GM12891 (cell line): ENCODE measurements at regions not wholly inside any gene's neighbourhood (a gene's known extent, or its start where the extent isn't known, plus 50 kb on each side); places are given as distances from the start of the nearest gene placed in this dataset.

Source experiments
- DNase-seq: peaks from one replicate; pipeline ENCODE4 v3.0.0; 2011; ENCODE audit warnings: low spot score; ENCODE audit not compliant: insufficient read length
- FAIRE-seq: peaks from 2 replicates; lab custom pipeline; 2011; peaks lifted over from hg19 to GRCh38; lab: Jason Lieb, UNC
- PAX5 ChIP-seq: IDR thresholded peaks from 2 replicates; pipeline ENCODE4 v1.6.1; 2011; ENCODE audit warnings: low read length, moderate library complexity, mild to moderate bottlenecking; ENCODE audit not compliant: insufficient read depth, severe bottlenecking
- POLR2A ChIP-seq: IDR thresholded peaks from 2 replicates; pipeline ENCODE4 v1.6.1; 2011; ENCODE audit warnings: low read depth, low read length, control low read depth
- POLR2AphosphoS5 ChIP-seq: IDR thresholded peaks from 2 replicates; pipeline ENCODE4 v1.6.1; 2011; ENCODE audit warnings: low read depth, low read length, control low read depth
- POU2F2 ChIP-seq: IDR thresholded peaks from 2 replicates; pipeline ENCODE4 v1.6.1; 2011; ENCODE audit warnings: low read depth, mild to moderate bottlenecking, control low read depth, low read length, moderate library complexity
- SPI1 ChIP-seq: IDR thresholded peaks from 2 replicates; pipeline ENCODE4 v1.6.1; 2011; ENCODE audit warnings: low read depth, low read length, control low read depth
- TAF1 ChIP-seq: IDR thresholded peaks from 2 replicates; pipeline ENCODE4 v1.6.1; 2011; ENCODE audit warnings: low read depth, low read length, control low read depth

DNA sequence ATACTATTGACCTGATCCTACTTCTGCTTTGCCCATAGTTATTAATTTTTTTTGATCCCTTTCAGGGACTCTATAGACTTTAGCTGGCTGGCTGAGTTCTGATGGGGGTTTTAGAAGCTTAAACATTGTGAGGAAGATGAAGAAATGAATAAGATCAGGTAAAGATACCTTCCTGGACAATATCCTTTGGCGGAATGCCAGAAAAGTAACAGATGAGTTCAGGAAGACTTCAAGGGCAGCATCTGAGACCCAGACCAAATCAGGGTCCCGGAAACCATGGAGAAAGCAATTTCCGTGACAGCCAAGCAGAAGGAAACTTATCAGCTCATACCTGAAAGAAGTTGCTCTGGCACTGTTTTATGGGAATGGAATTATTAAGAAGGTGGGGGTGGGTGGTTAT, 100.4 kb downstream of the XCL2 start:
- TF ChIP-seq POLR2AphosphoS5 = no peak
- TF ChIP-seq POU2F2 = no peak
- no peak for TF ChIP-seq SPI1
- TF ChIP-seq POLR2A = no peak
- no peak for TF ChIP-seq PAX5
- no peak for TF ChIP-seq TAF1
- FAIRE-seq (no peak), DNase-seq (no peak)

DNA sequence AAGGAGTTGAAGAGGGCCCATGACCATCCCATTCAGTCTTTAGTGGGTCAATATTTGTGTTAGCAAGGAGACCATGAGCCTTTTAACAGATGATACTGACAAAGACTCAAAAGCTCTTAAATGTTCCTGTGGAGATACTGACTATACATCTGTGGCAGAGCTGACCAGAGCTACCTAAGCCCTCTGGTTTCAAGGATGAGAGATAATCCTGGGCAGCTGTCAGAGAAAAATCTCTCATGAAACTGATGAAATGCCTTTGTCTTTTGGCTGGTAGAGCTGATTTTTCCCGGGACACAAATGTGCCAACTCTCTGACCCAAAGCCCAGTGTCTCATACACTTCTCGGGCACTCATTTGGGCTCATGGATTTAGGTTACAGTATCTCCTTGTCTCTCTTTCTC, 100.9 kb downstream of the XCL2 start:
- FAIRE-seq = no peak

DNA sequence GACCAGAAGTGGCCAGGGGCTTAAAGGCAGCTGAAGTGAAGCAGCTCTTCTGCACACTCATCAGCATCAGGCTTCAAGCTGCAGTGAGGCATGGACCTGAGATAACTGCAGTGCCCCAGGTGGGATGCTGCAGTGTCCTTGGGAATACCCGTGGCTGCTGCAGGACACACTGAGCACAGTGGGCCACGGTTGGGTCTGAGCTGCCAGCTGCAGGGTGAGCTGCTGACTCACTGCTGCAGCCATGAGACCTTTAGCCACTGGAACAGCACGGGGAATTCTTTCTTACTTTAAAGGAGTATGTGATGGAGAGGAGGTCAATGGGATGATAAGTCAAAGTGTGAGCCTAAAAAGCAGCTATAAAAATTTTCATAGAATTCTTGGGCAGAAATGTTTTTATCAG, 102.1 kb downstream of the XCL2 start:
- DNase-seq (no peak), FAIRE-seq (no peak)
- no peak for TF ChIP-seq PAX5

More for the DNA sequence above, 100.9 kb downstream of the XCL2 start:
- no peak for DNase-seq
- no peak for TF ChIP-seq SPI1
- TF ChIP-seq POU2F2 = no peak
- no peak for TF ChIP-seq TAF1
- no peak for TF ChIP-seq POLR2A
- no peak for TF ChIP-seq PAX5
- no peak for TF ChIP-seq POLR2AphosphoS5

DNA sequence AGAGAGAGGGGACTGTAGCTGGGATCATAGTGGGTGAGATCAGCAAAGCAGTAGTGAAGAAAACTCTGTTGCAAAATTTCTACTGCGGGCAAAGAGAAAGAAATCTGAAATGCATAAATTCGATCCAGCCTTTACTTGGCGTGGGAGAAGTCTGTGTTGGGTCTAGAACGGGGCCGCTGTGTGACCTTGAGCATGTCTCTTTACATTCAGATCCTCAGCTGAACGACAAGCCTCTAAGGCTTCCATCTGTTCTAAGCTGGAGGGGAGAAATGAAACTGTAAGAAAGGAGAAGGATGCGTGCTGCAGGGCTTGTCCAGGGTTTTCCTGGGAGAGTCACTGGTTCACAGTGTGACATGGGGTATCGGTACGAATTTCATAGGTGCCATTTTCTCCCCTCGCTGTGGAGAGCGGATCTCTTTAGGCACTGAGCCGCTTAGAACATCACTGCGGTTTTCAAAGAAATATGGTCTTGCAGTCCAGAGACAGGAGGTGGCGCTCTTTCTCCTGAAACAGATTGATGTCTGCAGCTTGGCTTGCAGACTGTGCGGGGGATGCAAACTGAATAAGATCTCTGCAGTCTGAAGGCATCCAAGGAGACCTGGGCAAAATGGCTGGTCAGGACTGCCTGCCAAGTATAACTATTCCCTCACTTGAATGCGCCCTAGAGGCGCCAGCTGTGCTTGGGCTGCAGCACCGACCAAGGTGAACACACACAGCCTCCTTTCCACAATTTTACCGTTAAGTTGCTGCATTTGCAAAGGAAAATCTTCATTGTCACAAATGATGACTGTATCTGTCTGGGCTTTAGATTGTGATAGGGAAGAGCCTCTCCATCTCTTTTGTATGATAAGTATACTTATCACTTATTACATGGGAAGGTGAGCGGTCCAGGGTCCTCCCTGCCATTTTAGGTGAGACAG, 104.1 kb downstream of the XCL2 start:
- FAIRE-seq (peak; percentile 93), DNase-seq (peak; percentile 31)
- TF ChIP-seq SPI1 = no peak
- no peak for TF ChIP-seq POU2F2
- no peak for TF ChIP-seq POLR2AphosphoS5
- TF ChIP-seq PAX5 = no peak
- no peak for TF ChIP-seq POLR2A
- no peak for TF ChIP-seq TAF1

DNA sequence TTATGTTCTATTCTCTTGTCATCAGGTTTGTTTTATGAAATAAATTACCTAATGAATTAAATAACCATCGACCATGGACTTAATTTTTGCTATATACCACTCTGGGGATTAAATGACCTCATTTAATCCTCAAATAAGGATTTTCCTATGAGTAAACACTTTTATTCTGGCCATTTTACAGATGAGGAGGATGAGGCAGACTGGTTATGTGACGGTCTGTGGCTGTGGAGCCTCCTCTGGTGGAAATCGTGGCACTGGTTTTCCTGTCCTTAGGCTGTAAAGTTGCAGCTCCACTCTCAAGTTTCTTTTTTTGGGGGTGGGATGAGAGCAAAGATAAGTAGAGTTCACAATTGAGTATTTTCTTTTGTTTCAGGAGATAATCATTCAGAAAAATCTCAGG, 105.2 kb downstream of the XCL2 start:
- TF ChIP-seq PAX5 (no peak), SPI1 (no peak), POLR2AphosphoS5 (no peak), TAF1 (no peak), POLR2A (no peak), POU2F2 (no peak)
- FAIRE-seq (no peak), DNase-seq (no peak)

DNA sequence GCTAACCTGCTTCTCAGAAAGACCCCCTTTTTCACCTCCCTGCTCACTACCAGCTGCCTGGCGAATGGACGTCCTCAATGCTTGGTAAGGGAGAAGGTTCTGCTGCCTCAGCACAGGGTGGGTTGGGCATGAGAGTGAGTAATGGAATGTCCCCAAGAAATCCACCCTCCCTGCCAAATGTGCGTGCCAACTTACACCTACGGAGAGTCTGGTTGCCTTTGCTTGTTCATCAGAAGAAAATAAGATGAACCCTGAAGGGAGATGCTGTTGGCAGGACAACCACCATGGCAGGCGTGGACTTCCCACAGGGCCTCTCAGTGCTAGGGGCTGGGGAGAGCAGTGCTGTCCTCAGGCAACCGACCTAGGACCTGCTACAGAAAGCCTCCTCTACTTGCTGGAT, 106.0 kb downstream of the XCL2 start:
- no peak for DNase-seq
- no peak for FAIRE-seq
- TF ChIP-seq POLR2AphosphoS5 (no peak), POU2F2 (no peak), SPI1 (no peak), POLR2A (no peak), PAX5 (no peak), TAF1 (no peak)

DNA sequence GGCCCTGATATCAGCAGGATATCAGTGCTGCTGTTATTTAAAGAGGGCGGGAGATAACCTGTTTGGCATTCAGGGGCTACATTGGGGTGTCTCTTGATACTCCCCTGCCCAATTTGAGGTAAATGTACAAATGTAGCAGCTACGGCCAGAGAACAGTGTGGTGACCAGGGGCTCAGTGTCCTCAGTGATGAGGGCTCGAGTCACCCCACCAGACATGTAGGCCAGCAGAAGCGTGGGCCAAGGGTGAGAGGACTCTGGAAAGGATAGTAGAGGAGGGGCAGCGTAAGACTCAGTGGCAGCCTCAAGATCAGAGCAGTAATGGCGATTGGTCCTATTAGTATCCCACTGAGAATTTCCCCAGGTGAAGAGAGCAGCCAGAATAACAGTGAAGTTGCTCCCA, 108.4 kb downstream of the XCL2 start:
- DNase-seq (no peak), FAIRE-seq (no peak)
- TF ChIP-seq POLR2A = no peak
- no peak for TF ChIP-seq TAF1
- no peak for TF ChIP-seq POLR2AphosphoS5
- no peak for TF ChIP-seq PAX5
- TF ChIP-seq SPI1 = no peak
- TF ChIP-seq POU2F2 = no peak

DNA sequence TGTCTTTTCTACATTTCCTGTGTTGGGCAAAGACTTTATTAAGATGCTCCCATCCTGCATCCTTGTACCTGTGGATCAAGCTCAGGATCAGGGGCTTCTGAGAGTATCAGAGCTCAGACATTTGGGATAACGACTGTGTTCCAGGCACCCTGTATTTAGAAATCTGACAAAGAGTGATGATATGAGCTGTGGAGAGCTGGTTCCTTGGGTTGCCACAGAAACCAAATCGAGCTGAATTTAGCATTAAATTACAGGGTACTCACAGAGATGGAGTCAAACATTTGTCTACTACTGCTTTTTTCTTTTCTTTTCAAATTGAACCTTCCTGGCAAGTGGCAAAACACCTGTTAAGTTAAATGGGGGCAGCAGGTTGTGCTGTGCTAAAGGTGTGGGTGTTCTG, 110.6 kb downstream of the XCL2 start:
- TF ChIP-seq SPI1 (no peak), TAF1 (no peak), POU2F2 (no peak), POLR2A (no peak)
- FAIRE-seq (no peak), DNase-seq (no peak)

DNA sequence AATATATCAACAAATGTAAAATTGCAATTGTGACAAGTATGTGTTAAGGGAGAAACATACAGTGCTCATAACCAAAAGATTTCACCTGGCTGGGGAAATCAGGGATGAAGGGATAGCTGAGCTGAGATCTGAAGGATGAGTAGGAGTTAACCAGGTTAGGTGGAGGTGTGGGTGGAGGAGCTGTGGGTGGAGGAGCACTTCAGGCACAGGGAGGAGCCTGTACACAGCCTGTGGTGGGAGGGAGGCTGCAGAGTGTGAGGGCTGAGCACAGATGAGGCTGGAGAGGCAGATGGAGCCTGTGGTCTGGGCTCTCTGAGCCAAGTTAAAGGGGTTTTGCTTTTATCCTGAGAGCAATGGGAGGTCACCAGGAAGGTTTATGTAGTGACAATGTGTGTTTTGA, 111.9 kb downstream of the XCL2 start:
- no peak for TF ChIP-seq POLR2AphosphoS5
- TF ChIP-seq POLR2A = no peak
- TF ChIP-seq PAX5 = no peak
- no peak for TF ChIP-seq TAF1
- TF ChIP-seq SPI1 = no peak
- no peak for TF ChIP-seq POU2F2
- FAIRE-seq = no peak

DNA sequence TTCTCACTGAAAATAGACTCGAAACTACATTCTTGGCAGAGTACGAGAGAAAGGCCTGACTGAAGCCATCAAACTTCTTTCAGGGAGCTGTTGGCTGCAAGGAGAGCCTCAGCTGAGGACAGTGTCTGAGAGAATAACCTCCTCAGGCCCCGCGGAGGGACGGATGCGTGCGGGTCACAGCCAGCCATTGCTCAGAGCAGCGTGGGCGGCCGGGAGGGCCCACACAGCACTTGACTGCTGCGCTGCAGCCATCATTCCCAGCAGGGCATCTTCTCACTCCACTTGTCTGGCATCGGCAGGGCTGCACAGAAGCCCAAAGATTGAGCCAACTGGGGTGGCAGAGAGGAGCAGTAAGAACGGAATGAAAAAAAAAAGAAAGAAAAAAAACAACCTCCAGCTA, 113.5 kb downstream of the XCL2 start:
- TF ChIP-seq SPI1 = no peak
- TF ChIP-seq POLR2A = no peak
- no peak for TF ChIP-seq POLR2AphosphoS5
- TF ChIP-seq TAF1 = no peak
- no peak for TF ChIP-seq PAX5
- TF ChIP-seq POU2F2 = no peak
- DNase-seq (no peak), FAIRE-seq (no peak)

More for the DNA sequence above, 111.9 kb downstream of the XCL2 start:
- no peak for DNase-seq

DNA sequence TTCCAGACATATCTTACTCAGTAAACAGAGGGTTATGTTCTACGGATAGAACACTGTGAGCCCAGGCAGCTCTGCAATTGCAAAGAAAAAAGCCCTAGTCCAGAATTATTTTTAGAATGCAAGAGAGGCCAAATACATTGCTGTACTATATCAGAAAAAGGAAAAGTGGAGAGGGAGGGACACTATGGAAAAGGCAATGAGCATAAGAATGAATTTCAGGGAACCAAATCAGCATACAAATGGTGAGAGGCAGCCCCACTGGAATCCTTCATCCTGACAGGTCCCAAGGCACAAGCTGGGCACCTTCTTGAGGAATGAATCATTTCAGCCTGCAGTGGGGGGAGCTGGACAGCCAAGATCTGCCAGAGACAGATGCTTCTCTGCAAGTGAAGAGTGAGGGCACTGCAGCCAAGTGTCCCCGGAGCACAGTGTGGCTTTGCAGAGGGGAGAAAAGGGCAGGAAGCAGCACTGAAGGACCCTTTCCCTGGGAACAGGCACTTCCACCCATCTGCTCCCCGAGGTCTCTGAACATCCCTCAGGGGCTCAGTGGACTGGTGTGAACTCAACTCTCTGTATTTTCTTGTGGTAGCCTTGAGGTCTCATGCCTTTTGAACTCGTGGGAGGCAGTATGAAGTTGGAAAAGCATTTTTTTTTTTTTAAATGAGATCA, 115.6 kb downstream of the XCL2 start:
- DNase-seq = no peak
- TF ChIP-seq POLR2A = no peak
- TF ChIP-seq POU2F2 = no peak
- no peak for TF ChIP-seq TAF1
- no peak for TF ChIP-seq PAX5
- FAIRE-seq = no peak
